Neuronal stem cell (in vitro differentiated cells): ENCODE measurements at regions not wholly inside any gene's neighbourhood (a gene's known extent, or its start where the extent isn't known, plus 50 kb on each side); places are given as distances from the start of the nearest gene placed in this dataset.

Experiments used
- DNase-seq: peaks from one replicate; pipeline ENCODE4 v3.0.0-alpha.2; 2013; ENCODE audit warnings: low spot score
- H2AFZ ChIP-seq: one replicate; pipeline ENCODE4 v1.6.1; 2013; ENCODE audit warnings: mild to moderate bottlenecking, low read length, inconsistent platforms
- H2AK5ac ChIP-seq: 2 replicates; pipeline ENCODE4 v1.6.1; 2013; ENCODE audit warnings: low read depth, mild to moderate bottlenecking, inconsistent platforms, low read length, moderate library complexity, mixed read lengths
- H2BK120ac ChIP-seq: 2 replicates; pipeline ENCODE4 v1.6.1; 2013; ENCODE audit warnings: low read depth, mild to moderate bottlenecking, inconsistent platforms, low read length, moderate library complexity, mixed read lengths
- H2BK12ac ChIP-seq: one replicate; pipeline ENCODE4 v1.6.1; 2013; ENCODE audit warnings: low read length, inconsistent platforms
- H2BK15ac ChIP-seq: 2 replicates; pipeline ENCODE4 v1.6.1; 2013; ENCODE audit warnings: mild to moderate bottlenecking, low read length, inconsistent platforms, mixed read lengths
- H2BK5ac ChIP-seq: one replicate; pipeline ENCODE4 v1.6.1; 2013; ENCODE audit warnings: inconsistent platforms, mild to moderate bottlenecking, low read length, moderate library complexity
- H3K14ac ChIP-seq: one replicate; pipeline ENCODE4 v1.6.1; 2013; ENCODE audit warnings: low read length, inconsistent platforms
- H3K18ac ChIP-seq: 2 replicates; pipeline ENCODE4 v1.6.1; 2013; ENCODE audit warnings: low read length, inconsistent platforms
- H3K23ac ChIP-seq: 2 replicates; pipeline ENCODE4 v1.6.1; 2013; ENCODE audit warnings: low read depth, mild to moderate bottlenecking, mixed read lengths, low read length, inconsistent platforms; ENCODE audit not compliant: poor library complexity
- H3K27ac ChIP-seq: replicated peaks from 3 replicates; pipeline ENCODE4 v1.5.1; 2013; ENCODE audit warnings: low read length, inconsistent platforms
- H3K27me3 ChIP-seq, 3 experiments: 2 replicates each; pipeline ENCODE4 v1.6.1; 2013; ENCODE audit warnings: low read length in 3 of 3, mild to moderate bottlenecking in 2 of 3, inconsistent platforms in 1 of 3, low read depth in 1 of 3, mixed read lengths in 1 of 3, moderate library complexity in 1 of 3; ENCODE audit not compliant: control insufficient read depth in 3 of 3, insufficient read depth in 3 of 3
- H3K36me3 ChIP-seq, 2 donors: replicated peaks in 1 of 2; 2 replicates each; pipeline ENCODE4 v1.6.1; 2013; ENCODE audit warnings: low read length in 2 of 2; ENCODE audit not compliant: control insufficient read depth in 2 of 2, insufficient read depth in 2 of 2
- H3K4ac ChIP-seq: 2 replicates; pipeline ENCODE4 v1.6.1; 2013; ENCODE audit warnings: inconsistent platforms, mild to moderate bottlenecking, low read length, moderate library complexity
- H3K4me1 ChIP-seq, 2 donors: 1 replicate in 1 of 2; 2 replicates in 1 of 2; pipeline ENCODE4 v1.6.1; 2013; ENCODE audit warnings: low read length in 2 of 2, low read depth in 1 of 2; ENCODE audit not compliant: control insufficient read depth in 2 of 2, insufficient read depth in 1 of 2
- H3K4me2 ChIP-seq: one replicate; pipeline ENCODE4 v1.6.1; 2013; ENCODE audit warnings: mild to moderate bottlenecking, low read length, inconsistent platforms; ENCODE audit not compliant: insufficient read depth, poor library complexity, severe bottlenecking
- H3K4me3 ChIP-seq, 2 donors: 2 replicates each; pipeline ENCODE4 v1.5.1; 2013; ENCODE audit warnings: low read length in 2 of 2, mild to moderate bottlenecking in 2 of 2, inconsistent platforms in 1 of 2, moderate library complexity in 1 of 2
- H3K79me1 ChIP-seq: one replicate; pipeline ENCODE4 v1.6.1; 2013; ENCODE audit warnings: low read depth, mild to moderate bottlenecking, inconsistent platforms, low read length, moderate library complexity
- H3K9ac ChIP-seq: one replicate; pipeline ENCODE4 v1.6.1; 2013; ENCODE audit warnings: mild to moderate bottlenecking, low read depth, low read length, inconsistent platforms; ENCODE audit not compliant: poor library complexity
- H3K9me3 ChIP-seq, 2 donors: replicated peaks in 1 of 2; 2 replicates each; pipeline versions ENCODE3 to v1.6.1; 2013; ENCODE audit warnings: low read length in 2 of 2, mild to moderate bottlenecking in 2 of 2, inconsistent platforms in 1 of 2, low read depth in 1 of 2, mixed read lengths in 1 of 2, moderate library complexity in 1 of 2; ENCODE audit not compliant: control insufficient read depth in 2 of 2, insufficient read depth in 1 of 2
- H4K8ac ChIP-seq: one replicate; pipeline ENCODE4 v1.6.1; 2013; ENCODE audit warnings: low read depth, mild to moderate bottlenecking, inconsistent platforms, low read length, moderate library complexity
- H4K91ac ChIP-seq: one replicate; pipeline ENCODE4 v1.6.1; 2013; ENCODE audit warnings: low read length, low read depth, mild to moderate bottlenecking, inconsistent platforms; ENCODE audit not compliant: poor library complexity
- WGBS, 2 donors: extraction: QIAGEN DNeasy Blood & Tissue Kit; methylation state at CpG; one replicate each; pipeline ENCODE4 v1.1.7; 2013; ENCODE audit warnings: missing lambda C conversion rate in 2 of 2, mixed read lengths in 1 of 2; ENCODE audit not compliant: insufficient read length in 2 of 2, insufficient replicate concordance in 1 of 2; ENCODE audit errors: extremely low coverage in 2 of 2; 5-methylcytosine and 5-hydroxymethylcytosine counted together

DNA sequence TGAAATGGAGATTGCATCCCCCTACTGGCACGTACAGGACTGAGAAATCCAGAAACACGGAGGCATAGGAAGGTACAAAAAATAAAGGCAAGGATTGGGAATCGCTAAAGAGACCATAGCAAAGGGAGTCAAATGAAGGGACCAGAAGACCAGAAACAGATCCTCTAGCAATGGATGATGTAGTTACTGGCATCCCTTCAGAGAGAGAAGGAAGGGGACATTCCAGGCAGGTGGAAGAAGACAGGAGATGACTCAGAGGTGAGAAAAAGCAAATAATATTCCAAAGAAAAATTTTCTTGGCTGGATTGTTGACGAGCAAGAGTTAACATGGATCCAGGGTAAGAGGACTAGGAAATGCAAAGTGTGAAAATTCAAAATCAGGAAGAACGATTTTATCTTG lies 78.4 kb upstream of the FZD7 start:
- Histone ChIP-seq H2BK5ac (no peak overlapping the region), H4K8ac (no peak overlapping the region), H2BK120ac (no peak overlapping the region), H3K4me2 (no peak overlapping the region), H3K14ac (no peak overlapping the region), H3K4me1 (peaks cover 10% of the 10 kb centered on the region in 2 donors), H3K18ac (no peak overlapping the region), H3K23ac (no peak overlapping the region), H2BK12ac (no peak overlapping the region), H3K4me3 (no peak overlapping the region), H4K91ac (no peak overlapping the region), H2AK5ac (no peak overlapping the region), H3K9me3 (no peaks in the 10 kb centered on the region), H3K27ac (no peak overlapping the region), H3K4ac (no peak overlapping the region), H3K9ac (no peak overlapping the region), H2BK15ac (peak overlapping the region; percentile 52), H3K27me3 (peaks cover 0 to 7% (median 0%) of the 10 kb centered on the region in 3 experiments), H3K36me3 (no peaks in the 10 kb centered on the region), H2AFZ (no peak overlapping the region), H3K79me1 (no peaks in the 10 kb centered on the region)
- DNase-seq, result no peak
- no CpG with 5 or more reads among the region's 5 CpGs for WGBS, 2 donors

DNA sequence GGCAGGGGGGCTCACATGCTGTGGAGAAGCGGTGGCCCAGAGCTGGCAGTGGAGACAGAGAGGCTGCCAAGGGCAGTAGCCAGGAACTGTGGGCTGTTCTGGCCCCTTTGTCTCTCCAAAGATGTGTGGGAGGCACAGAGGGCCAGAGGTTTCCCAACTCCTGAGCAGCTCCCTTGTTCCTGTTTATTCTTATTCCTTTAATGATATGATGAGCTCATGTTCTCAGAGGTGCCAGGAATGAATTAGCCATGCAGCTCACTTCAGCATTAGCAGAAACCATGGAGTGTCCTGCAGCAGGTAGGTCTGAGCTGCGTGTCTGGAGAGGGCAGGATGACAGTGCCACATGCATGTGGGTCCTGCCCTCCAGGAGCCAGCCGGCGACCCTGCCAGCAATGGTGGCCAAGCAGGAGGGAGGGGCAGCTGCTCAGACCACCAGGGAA lies 77.9 kb upstream of the FZD7 start:
- no peak overlapping the region for H3K27ac ChIP-seq
- no peak overlapping the region for H3K4ac ChIP-seq
- H3K4me2 ChIP-seq, result no peak overlapping the region
- H3K9me3 ChIP-seq, result no peaks in the 10 kb centered on the region
- no peak overlapping the region for H2BK12ac ChIP-seq
- H2BK5ac ChIP-seq, result no peak overlapping the region
- H3K14ac ChIP-seq, result no peak overlapping the region
- no peak overlapping the region for H3K4me3 ChIP-seq
- H4K91ac ChIP-seq, result no peak overlapping the region
- H3K23ac ChIP-seq, result no peak overlapping the region
- H2BK15ac ChIP-seq, result peak overlapping the region; percentile 52
- WGBS, 2 donors, result no CpG with 5 or more reads among the region's 4 CpGs
- peak overlapping the region; percentile 68 for H3K18ac ChIP-seq
- peak overlapping the region; percentile 53 for H2AK5ac ChIP-seq
- no peak overlapping the region for H2BK120ac ChIP-seq
- peaks cover 0 to 7% (median 0%) of the 10 kb centered on the region in 3 experiments for H3K27me3 ChIP-seq
- H3K4me1 ChIP-seq, result peaks cover 10% of the 10 kb centered on the region in 2 donors
- no peak overlapping the region for H2AFZ ChIP-seq
- H3K9ac ChIP-seq, result no peak overlapping the region
- no peak overlapping the region for H4K8ac ChIP-seq
- H3K79me1 ChIP-seq, result no peaks in the 10 kb centered on the region
- no peak for DNase-seq
- H3K36me3 ChIP-seq, result no peaks in the 10 kb centered on the region

DNA sequence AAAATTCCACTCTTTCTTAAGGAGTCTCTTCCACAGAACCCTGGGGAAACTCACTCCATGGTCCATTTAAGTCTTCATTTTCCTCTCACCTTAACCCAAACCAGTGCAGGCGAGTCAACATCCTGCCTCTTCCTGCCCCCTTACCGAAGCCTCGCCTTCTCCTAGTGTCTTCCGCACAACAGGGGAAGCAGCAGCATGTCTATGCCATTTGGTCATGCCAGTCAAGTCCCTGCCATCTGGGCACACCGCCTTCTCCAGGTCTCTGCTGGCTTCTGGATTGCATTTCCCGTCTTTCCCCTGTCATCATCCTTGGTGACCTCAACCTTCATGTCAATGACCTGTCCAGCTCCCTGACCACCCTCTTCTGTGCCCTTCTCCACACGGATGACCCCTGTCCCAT lies 77.3 kb upstream of the FZD7 start:
- H4K91ac ChIP-seq, result no peak overlapping the region
- H3K4me3 ChIP-seq, result peak overlapping the region in 1 of 2 donors; percentile 34
- no peaks in the 10 kb centered on the region for H3K36me3 ChIP-seq
- no peak overlapping the region for H2BK120ac ChIP-seq
- H2BK12ac ChIP-seq, result peak overlapping the region; percentile 17
- no peak overlapping the region for H3K9ac ChIP-seq
- no peak overlapping the region for H4K8ac ChIP-seq
- H3K14ac ChIP-seq, result no peak overlapping the region
- no peak for DNase-seq
- no CpG with 5 or more reads among the region's 7 CpGs for WGBS, 2 donors
- H3K4me2 ChIP-seq, result no peak overlapping the region
- H3K23ac ChIP-seq, result no peak overlapping the region
- H2BK5ac ChIP-seq, result no peak overlapping the region
- H3K27me3 ChIP-seq, result peaks cover 0 to 7% (median 0%) of the 10 kb centered on the region in 3 experiments
- H3K79me1 ChIP-seq, result no peaks in the 10 kb centered on the region
- H3K4ac ChIP-seq, result no peak overlapping the region
- no peaks in the 10 kb centered on the region for H3K9me3 ChIP-seq
- H2BK15ac ChIP-seq, result peak overlapping the region; percentile 0
- peak overlapping the region; percentile 60 for H3K18ac ChIP-seq
- no peak overlapping the region for H3K27ac ChIP-seq
- H2AFZ ChIP-seq, result no peak overlapping the region
- peak overlapping the region; percentile 63 for H2AK5ac ChIP-seq
- H3K4me1 ChIP-seq, result peaks cover 10 to 12% of the 10 kb centered on the region in 2 donors

GRCh38 chr2:201957091-201957490 lies 76.6 kb upstream of the FZD7 start:
- H3K4me1 ChIP-seq, result peaks cover 11 to 12% of the 10 kb centered on the region in 2 donors
- H2BK15ac ChIP-seq, result no peak overlapping the region
- no peak overlapping the region for H3K23ac ChIP-seq
- H3K27me3 ChIP-seq, result peaks cover 0 to 7% (median 0%) of the 10 kb centered on the region in 3 experiments
- H3K4me2 ChIP-seq, result no peak overlapping the region
- no peak overlapping the region for H2BK120ac ChIP-seq
- no peak for DNase-seq
- H3K18ac ChIP-seq, result no peak overlapping the region
- no peak overlapping the region for H3K9ac ChIP-seq
- H2AK5ac ChIP-seq, result no peak overlapping the region
- WGBS, 2 donors, result no CpG with 5 or more reads among the region's 1 CpG
- no peak overlapping the region for H3K27ac ChIP-seq
- no peak overlapping the region for H3K14ac ChIP-seq
- no peak overlapping the region for H4K91ac ChIP-seq
- no peak overlapping the region for H4K8ac ChIP-seq
- no peaks in the 10 kb centered on the region for H3K79me1 ChIP-seq
- no peak overlapping the region for H3K4me3 ChIP-seq
- H3K36me3 ChIP-seq, result no peaks in the 10 kb centered on the region
- no peaks in the 10 kb centered on the region for H3K9me3 ChIP-seq
- no peak overlapping the region for H2AFZ ChIP-seq
- no peak overlapping the region for H3K4ac ChIP-seq
- H2BK5ac ChIP-seq, result no peak overlapping the region
- H2BK12ac ChIP-seq, result no peak overlapping the region
